ENCODE measurements at regions not wholly inside any gene's neighbourhood (a gene's known extent, or its start where the extent isn't known, plus 50 kb on each side); places are given as distances from the start of the nearest gene placed in this dataset.

GRCh38 chr6:19301980-19302379 lies 535.2 kb upstream of the ID4 start:
- TF ChIP-seq POLR2AphosphoS5 (IDR thresholded peaks at IDR 0.05) (no peak), EP300 (IDR thresholded peaks at IDR 0.05) (no peak), POLR2A (IDR thresholded peaks at IDR 0.05) (no peak), CTCF (IDR thresholded peaks at IDR 0.05) (no peak)
- no peak for DNase-seq
- Histone ChIP-seq H3K9me3 (no peaks in the 10 kb centered on the region), H3K27ac (no peak overlapping the region), H3K27me3 (no peaks in the 10 kb centered on the region), H3K36me3 (no peaks in the 10 kb centered on the region), H3K4me3 (no peak overlapping the region), H3K4me1 (peaks cover 0 to 16% (median 11%) of the 10 kb centered on the region in 4 donors)
- WGBS, 2 donors = 73 to 79% methylated on average over 2 of the region's 2 CpGs
- intact Hi-C loops (cut with DNase I) = loop anchor here (10.0 kb wide), 1 partner anchor 533 kb away; the partner anchor contains the start of gene ID4

- no peak for DNase-seq
- Histone ChIP-seq H3K27me3 (no peaks in the 10 kb centered on the region), H3K9me3 (no peaks in the 10 kb centered on the region), H3K4me1 (peaks cover 0 to 16% (median 11%) of the 10 kb centered on the region in 4 donors), H3K27ac (peak overlapping the region; percentile 73 to 77 (median 75)), H3K4me3 (peak overlapping the region in 1 of 4 donors; percentile 8), H3K36me3 (no peaks in the 10 kb centered on the region)
- intact Hi-C loops (cut with DNase I) = loop anchor here (10.0 kb wide), 1 partner anchor 531 kb away; the partner anchor contains the start of gene ID4
- WGBS, 2 donors = 61% methylated on average over 5 of the region's 5 CpGs
- TF ChIP-seq POLR2AphosphoS5 (IDR thresholded peaks at IDR 0.05) (peak in 3 of 4 donors; percentile 35 to 44 (median 43)), CTCF (IDR thresholded peaks at IDR 0.05) (no peak)
Measured at GRCh38 chr6:19303383-19303782, 533.8 kb upstream of the ID4 start.

- no peak overlapping the region for H3K4me3 ChIP-seq
- no peaks in the 10 kb centered on the region for H3K27me3 ChIP-seq
- 78 to 84% methylated on average over 1 of the region's 1 CpG for WGBS, 2 donors
- DNase-seq = no peak
- no peaks in the 10 kb centered on the region for H3K4me1 ChIP-seq
- no peaks in the 10 kb centered on the region for H3K36me3 ChIP-seq
- H3K9me3 ChIP-seq = no peaks in the 10 kb centered on the region
- no peak overlapping the region for H3K27ac ChIP-seq
- TF ChIP-seq CTCF (IDR thresholded peaks at IDR 0.05) (no peak), POLR2A (IDR thresholded peaks at IDR 0.05) (no peak), EP300 (IDR thresholded peaks at IDR 0.05) (no peak), POLR2AphosphoS5 (IDR thresholded peaks at IDR 0.05) (no peak)
- intact Hi-C loops (cut with DNase I) = loop anchor here (10.0 kb wide), 1 partner anchor 525 kb away; the partner anchor contains the start of gene ID4
Measured at GRCh38 chr6:19309661-19310060, 527.5 kb upstream of the ID4 start.

GRCh38 chr6:19311786-19312185 lies 525.4 kb upstream of the ID4 start:
- WGBS, 2 donors = 53 to 66% methylated on average over 3 of the region's 3 CpGs
- Histone ChIP-seq H3K27ac (no peak overlapping the region), H3K27me3 (no peaks in the 10 kb centered on the region), H3K4me1 (no peaks in the 10 kb centered on the region), H3K9me3 (no peaks in the 10 kb centered on the region), H3K36me3 (no peaks in the 10 kb centered on the region), H3K4me3 (no peak overlapping the region)
- intact Hi-C loops (cut with DNase I) = no loop called here
- no peak for TF ChIP-seq POLR2AphosphoS5 (IDR thresholded peaks at IDR 0.05)
- DNase-seq = no peak

- no peak for DNase-seq
- Histone ChIP-seq H3K27ac (no peak overlapping the region), H3K9me3 (no peaks in the 10 kb centered on the region), H3K4me3 (no peak overlapping the region), H3K27me3 (no peaks in the 10 kb centered on the region), H3K4me1 (no peaks in the 10 kb centered on the region), H3K36me3 (no peaks in the 10 kb centered on the region)
- no peak for TF ChIP-seq POLR2A (IDR thresholded peaks at IDR 0.05)
- TF ChIP-seq EP300 (IDR thresholded peaks at IDR 0.05) = no peak
- TF ChIP-seq POLR2AphosphoS5 (IDR thresholded peaks at IDR 0.05) = no peak
- no peak for TF ChIP-seq CTCF (IDR thresholded peaks at IDR 0.05)
- WGBS, 2 donors = 15 to 33% methylated on average over 5 of the region's 5 CpGs
- intact Hi-C loops (cut with DNase I) = no loop called here
Measured at GRCh38 chr6:19312241-19312978, 524.8 kb upstream of the ID4 start.

Data from sigmoid colon (tissue), 6 donors.